ENCODE measurements at regions not wholly inside any gene's neighbourhood (a gene's known extent, or its start where the extent isn't known, plus 50 kb on each side); places are given as distances from the start of the nearest gene placed in this dataset.

DNA sequence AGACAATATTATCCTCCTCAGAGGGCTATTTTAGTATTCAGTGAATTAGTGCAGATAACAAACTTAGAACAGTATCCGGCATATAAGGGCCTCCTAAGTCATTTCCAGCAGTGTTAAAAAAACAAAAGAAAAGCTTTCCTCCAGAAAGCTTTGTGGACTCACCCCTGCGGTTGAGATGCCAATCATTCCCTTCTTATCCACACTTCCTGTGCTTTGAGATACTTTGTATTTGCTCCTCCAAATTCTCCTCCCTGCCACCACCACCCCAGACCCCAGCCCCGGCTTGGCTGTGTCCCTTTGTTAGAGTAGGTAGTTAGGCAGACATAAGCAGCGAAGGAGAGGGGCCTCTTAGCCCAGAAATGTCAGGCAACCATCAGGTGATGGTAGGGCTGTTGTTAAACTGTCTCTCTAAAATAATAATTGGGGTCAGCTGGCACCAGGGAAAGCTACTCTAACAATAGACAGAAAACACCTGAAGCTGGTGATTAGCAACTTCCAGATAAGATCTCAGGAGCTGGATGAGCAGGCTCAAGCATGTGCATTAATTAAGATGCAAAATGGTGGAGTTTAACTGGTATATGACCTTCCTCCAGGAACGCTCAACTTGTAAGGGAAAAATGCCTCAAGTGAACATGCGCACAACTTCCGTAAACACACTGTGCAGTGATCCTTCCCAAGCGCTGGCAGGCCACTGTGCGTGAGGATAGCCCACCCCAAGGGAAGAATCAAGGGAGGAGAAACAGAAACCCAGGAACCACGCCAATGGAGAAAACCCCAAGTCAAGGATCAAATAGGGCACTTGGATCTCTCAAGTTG, 152.1 kb upstream of the EEA1 start:
- Histone ChIP-seq H3K4me1 (ENCODE audit: control insufficient read depth in 2 of 3, insufficient read depth in 2 of 3, low read depth in 1 of 3, low read length in 3 of 3) (peaks cover 0 to 5% (median 0%) of the 10 kb centered on the region in 3 donors), H3K27me3 (ENCODE audit: control insufficient read depth, insufficient read depth, low read length) (no peaks in the 10 kb centered on the region), H3K9ac (ENCODE audit: low read length in 3 of 3) (no peak overlapping the region), H3K27ac (ENCODE audit: low read depth in 2 of 2, low read length in 2 of 2) (peak overlapping the region; percentile 59 to 61), H3K36me3 (ENCODE audit: control insufficient read depth in 2 of 3, insufficient read depth in 3 of 3, low read length in 3 of 3) (no peaks in the 10 kb centered on the region), H3K4me3 (ENCODE audit: low read length in 3 of 3) (peak overlapping the region in 2 of 3 donors; percentile 10 to 41), H3K9me3 (ENCODE audit: control insufficient read depth in 2 of 3, insufficient read depth in 1 of 3, low read length in 3 of 3) (peaks cover 0 to 2% (median 2%) of the 10 kb centered on the region in 3 donors)
- no peak for FAIRE-seq
- TF ChIP-seq, protein P1, sequence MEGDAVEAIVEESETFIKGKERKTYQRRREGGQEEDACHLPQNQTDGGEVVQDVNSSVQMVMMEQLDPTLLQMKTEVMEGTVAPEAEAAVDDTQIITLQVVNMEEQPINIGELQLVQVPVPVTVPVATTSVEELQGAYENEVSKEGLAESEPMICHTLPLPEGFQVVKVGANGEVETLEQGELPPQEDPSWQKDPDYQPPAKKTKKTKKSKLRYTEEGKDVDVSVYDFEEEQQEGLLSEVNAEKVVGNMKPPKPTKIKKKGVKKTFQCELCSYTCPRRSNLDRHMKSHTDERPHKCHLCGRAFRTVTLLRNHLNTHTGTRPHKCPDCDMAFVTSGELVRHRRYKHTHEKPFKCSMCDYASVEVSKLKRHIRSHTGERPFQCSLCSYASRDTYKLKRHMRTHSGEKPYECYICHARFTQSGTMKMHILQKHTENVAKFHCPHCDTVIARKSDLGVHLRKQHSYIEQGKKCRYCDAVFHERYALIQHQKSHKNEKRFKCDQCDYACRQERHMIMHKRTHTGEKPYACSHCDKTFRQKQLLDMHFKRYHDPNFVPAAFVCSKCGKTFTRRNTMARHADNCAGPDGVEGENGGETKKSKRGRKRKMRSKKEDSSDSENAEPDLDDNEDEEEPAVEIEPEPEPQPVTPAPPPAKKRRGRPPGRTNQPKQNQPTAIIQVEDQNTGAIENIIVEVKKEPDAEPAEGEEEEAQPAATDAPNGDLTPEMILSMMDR (IDR thresholded peaks at IDR 0.05; ENCODE audit: borderline replicate concordance, extremely low read depth, insufficient read depth): no peak
- intact Hi-C loops (cut with DNase I): no loop called here
- no peak for DNase-seq

DNA sequence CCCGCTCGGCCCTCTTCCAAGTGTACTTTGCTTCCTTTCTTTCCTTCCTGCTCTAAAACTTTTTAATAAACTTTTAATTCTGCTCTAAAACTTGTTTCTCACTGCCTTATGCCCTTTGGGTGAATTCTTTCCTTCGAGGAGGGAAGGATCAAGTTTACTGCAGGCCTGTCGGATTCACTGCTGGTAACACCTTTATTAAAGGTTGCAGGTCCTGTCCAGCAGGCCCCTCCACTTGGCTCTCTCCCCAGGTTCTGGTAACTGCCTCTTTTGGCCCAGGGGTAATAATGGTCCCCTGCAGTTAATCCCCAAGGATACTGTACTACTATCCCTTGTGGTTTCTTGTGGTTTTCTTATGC, 152.7 kb upstream of the EEA1 start:
- FAIRE-seq (no peak), DNase-seq (no peak)
- Histone ChIP-seq H3K4me3 (ENCODE audit: low read length in 3 of 3) (peak overlapping the region in 1 of 3 donors; percentile 41), H3K4me1 (ENCODE audit: control insufficient read depth in 2 of 3, insufficient read depth in 2 of 3, low read depth in 1 of 3, low read length in 3 of 3) (peaks cover 0 to 5% (median 0%) of the 10 kb centered on the region in 3 donors), H3K36me3 (ENCODE audit: control insufficient read depth in 2 of 3, insufficient read depth in 3 of 3, low read length in 3 of 3) (no peaks in the 10 kb centered on the region), H3K27ac (ENCODE audit: low read depth in 2 of 2, low read length in 2 of 2) (peak overlapping the region; percentile 61 to 77), H3K9ac (ENCODE audit: low read length in 3 of 3) (no peak overlapping the region), H3K9me3 (ENCODE audit: control insufficient read depth in 2 of 3, insufficient read depth in 1 of 3, low read length in 3 of 3) (peaks cover 0 to 7% (median 0%) of the 10 kb centered on the region in 3 donors), H3K27me3 (ENCODE audit: control insufficient read depth, insufficient read depth, low read length) (no peaks in the 10 kb centered on the region)
- TF ChIP-seq, protein P1 (IDR thresholded peaks at IDR 0.05; ENCODE audit: borderline replicate concordance, extremely low read depth, insufficient read depth): no peak
- intact Hi-C loops (cut with DNase I): no loop called here

DNA sequence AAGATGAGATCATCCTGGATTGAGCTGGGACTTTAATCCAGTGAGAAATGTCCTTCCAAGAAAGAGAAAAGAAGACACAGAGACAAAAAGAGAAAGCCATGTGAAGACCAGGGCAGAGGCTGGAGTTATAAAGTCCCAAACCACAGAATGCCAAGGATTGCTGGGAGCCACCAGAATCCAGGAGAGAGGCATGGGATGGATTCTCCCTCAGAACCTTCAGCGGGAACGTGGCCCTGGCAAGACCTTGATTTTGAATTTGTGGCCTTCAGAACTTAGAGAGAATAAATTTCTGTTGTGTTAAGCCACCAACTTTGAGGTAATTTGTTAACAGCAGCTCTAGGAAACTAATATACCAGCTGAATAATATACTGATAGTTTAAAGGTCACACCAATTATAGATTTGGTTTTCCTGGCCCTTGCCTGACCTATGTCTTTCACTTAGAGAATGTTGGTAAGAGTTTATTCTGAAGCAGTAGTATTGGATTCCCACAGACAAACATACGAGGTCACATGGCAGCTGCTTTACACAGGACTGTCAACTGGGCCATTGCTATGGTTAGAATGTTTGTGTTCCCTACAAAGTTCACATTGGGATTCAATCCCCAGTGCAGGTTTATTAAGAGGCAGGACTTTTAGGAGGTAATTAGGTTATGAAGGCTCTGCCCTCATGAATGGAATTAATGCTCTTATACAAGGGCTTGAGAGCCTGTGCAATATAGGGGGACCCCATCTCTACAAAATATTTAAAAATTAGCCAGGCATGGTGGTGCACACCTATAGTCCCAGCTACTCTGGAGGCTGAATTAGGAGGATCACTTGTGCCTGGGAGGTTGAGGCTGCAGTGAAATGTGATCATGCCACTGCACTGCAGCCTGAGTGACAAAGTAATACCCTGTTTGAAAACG, 156.5 kb upstream of the EEA1 start:
- FAIRE-seq (no peak), DNase-seq (no peak)
- intact Hi-C loops (cut with DNase I): no loop called here

More for the DNA sequence above, 156.5 kb upstream of the EEA1 start:
- H3K36me3 ChIP-seq (ENCODE audit: control insufficient read depth in 2 of 3, insufficient read depth in 3 of 3, low read length in 3 of 3): no peaks in the 10 kb centered on the region
- peaks cover 0 to 7% (median 0%) of the 10 kb centered on the region in 3 donors for H3K9me3 ChIP-seq (ENCODE audit: control insufficient read depth in 2 of 3, insufficient read depth in 1 of 3, low read length in 3 of 3)
- TF ChIP-seq, protein P1 (IDR thresholded peaks at IDR 0.05; ENCODE audit: borderline replicate concordance, extremely low read depth, insufficient read depth): no peak
- peaks cover 0 to 5% (median 0%) of the 10 kb centered on the region in 3 donors for H3K4me1 ChIP-seq (ENCODE audit: control insufficient read depth in 2 of 3, insufficient read depth in 2 of 3, low read depth in 1 of 3, low read length in 3 of 3)
- no peak overlapping the region for H3K27ac ChIP-seq (ENCODE audit: low read depth in 2 of 2, low read length in 2 of 2)
- no peak overlapping the region for H3K4me3 ChIP-seq (ENCODE audit: low read length in 3 of 3)
- H3K27me3 ChIP-seq (ENCODE audit: control insufficient read depth, insufficient read depth, low read length): no peaks in the 10 kb centered on the region
- no peak overlapping the region for H3K9ac ChIP-seq (ENCODE audit: low read length in 3 of 3)

All from kidney (tissue), 13 donors.